ENCODE measurements at regions not wholly inside any gene's neighbourhood (a gene's known extent, or its start where the extent isn't known, plus 50 kb on each side); places are given as distances from the start of the nearest gene placed in this dataset.

GRCh38 chr7:17625043-17625442 lies 315.3 kb downstream of the SNX13 start:
- peaks cover 3% of the 10 kb centered on the region for H3K27me3 ChIP-seq (ENCODE audit: control insufficient read depth, insufficient read depth, low read length)
- no peaks in the 10 kb centered on the region for H3K4me1 Mint-ChIP-seq
- no peak overlapping the region for H3K27ac Mint-ChIP-seq
- H3K27me3 Mint-ChIP-seq, result no peaks in the 10 kb centered on the region
- DNase-seq (no peak), ATAC-seq (ENCODE audit: low read depth in 2 of 2) (no peak)
- H3K4me3 Mint-ChIP-seq, result no peak overlapping the region
- peaks cover 0 to 3% (median 0%) of the 10 kb centered on the region in 7 donors for H3K9me3 Mint-ChIP-seq
- H3K4me3 ChIP-seq (ENCODE audit: low read depth, low read length), result no peak overlapping the region
- H3K9me3 ChIP-seq (ENCODE audit: control insufficient read depth in 2 of 2, low read length in 2 of 2), result no peaks in the 10 kb centered on the region
- no peak overlapping the region for H3K27ac ChIP-seq (ENCODE audit: insufficient read depth, low read length, poor library complexity, severe bottlenecking)
- H3K36me3 Mint-ChIP-seq, result no peaks in the 10 kb centered on the region
- no peaks in the 10 kb centered on the region for H3K36me3 ChIP-seq (ENCODE audit: control insufficient read depth, insufficient read depth, low read length)
- no peaks in the 10 kb centered on the region for H3K4me1 ChIP-seq (ENCODE audit: control insufficient read depth, insufficient read depth, low read length, poor library complexity, severe bottlenecking)

- H3K4me1 ChIP-seq (ENCODE audit: control insufficient read depth, insufficient read depth, low read length, poor library complexity, severe bottlenecking), result no peaks in the 10 kb centered on the region
Measured at GRCh38 chr7:17626235-17626634, 314.1 kb downstream of the SNX13 start.

DNA sequence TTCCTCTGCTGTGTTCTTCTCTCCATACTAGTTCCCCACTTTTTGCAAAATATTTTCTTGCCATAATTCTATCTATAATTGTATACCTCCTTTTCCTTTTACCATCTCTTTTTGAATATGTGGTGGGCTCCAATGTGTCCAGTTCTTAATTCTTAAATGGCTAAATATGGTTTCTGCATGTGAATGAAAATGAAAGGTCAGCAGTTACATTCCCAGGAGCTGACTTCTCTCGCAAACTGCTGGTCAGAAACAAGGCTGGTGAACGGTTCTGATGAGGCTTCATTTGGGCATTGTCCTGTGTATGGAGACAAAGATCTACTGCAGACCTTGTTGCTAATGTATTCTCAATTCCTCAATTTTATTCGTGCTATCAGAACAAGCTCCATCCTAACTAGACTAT lies 309.2 kb downstream of the SNX13 start:
- H3K9me3 Mint-ChIP-seq, result peaks cover 0 to 3% (median 0%) of the 10 kb centered on the region in 7 donors
- Histone ChIP-seq H3K27me3 (ENCODE audit: control insufficient read depth, insufficient read depth, low read length) (peaks cover 2% of the 10 kb centered on the region), H3K4me3 (ENCODE audit: low read depth, low read length) (no peak overlapping the region), H3K9me3 (ENCODE audit: control insufficient read depth in 2 of 2, low read length in 2 of 2) (no peaks in the 10 kb centered on the region), H3K4me1 (ENCODE audit: control insufficient read depth, insufficient read depth, low read length, poor library complexity, severe bottlenecking) (no peaks in the 10 kb centered on the region), H3K36me3 (ENCODE audit: control insufficient read depth, insufficient read depth, low read length) (no peaks in the 10 kb centered on the region), H3K27ac (ENCODE audit: insufficient read depth, low read length, poor library complexity, severe bottlenecking) (no peak overlapping the region)
- H3K36me3 Mint-ChIP-seq, result no peaks in the 10 kb centered on the region
- peaks cover 17% of the 10 kb centered on the region for H3K27me3 Mint-ChIP-seq
- H3K4me1 Mint-ChIP-seq, result no peaks in the 10 kb centered on the region
- ATAC-seq (ENCODE audit: low read depth in 2 of 2) (no peak), DNase-seq (no peak)
- H3K4me3 Mint-ChIP-seq, result no peak overlapping the region
- H3K27ac Mint-ChIP-seq, result no peak overlapping the region

More at GRCh38 chr7:17626235-17626634, 314.1 kb downstream of the SNX13 start:
- Histone ChIP-seq H3K36me3 (ENCODE audit: control insufficient read depth, insufficient read depth, low read length) (no peaks in the 10 kb centered on the region), H3K27ac (ENCODE audit: insufficient read depth, low read length, poor library complexity, severe bottlenecking) (no peak overlapping the region), H3K27me3 (ENCODE audit: control insufficient read depth, insufficient read depth, low read length) (peaks cover 3% of the 10 kb centered on the region), H3K9me3 (ENCODE audit: control insufficient read depth in 2 of 2, low read length in 2 of 2) (no peaks in the 10 kb centered on the region), H3K4me3 (ENCODE audit: low read depth, low read length) (no peak overlapping the region)
- H3K36me3 Mint-ChIP-seq, result no peaks in the 10 kb centered on the region
- no peak overlapping the region for H3K4me3 Mint-ChIP-seq
- peaks cover 0 to 2% (median 0%) of the 10 kb centered on the region in 7 donors for H3K9me3 Mint-ChIP-seq
- H3K27ac Mint-ChIP-seq, result no peak overlapping the region
- no peaks in the 10 kb centered on the region for H3K4me1 Mint-ChIP-seq
- DNase-seq (no peak), ATAC-seq (ENCODE audit: low read depth in 2 of 2) (no peak)
- no peaks in the 10 kb centered on the region for H3K27me3 Mint-ChIP-seq

- no peak for DNase-seq
- peaks cover 2% of the 10 kb centered on the region for H3K27me3 ChIP-seq (ENCODE audit: control insufficient read depth, insufficient read depth, low read length)
- Mint-ChIP-seq H3K36me3 (no peaks in the 10 kb centered on the region), H3K27me3 (peaks cover 19% of the 10 kb centered on the region), H3K4me1 (no peaks in the 10 kb centered on the region), H3K9me3 (peaks cover 0 to 3% (median 0%) of the 10 kb centered on the region in 7 donors), H3K27ac (no peak overlapping the region), H3K4me3 (no peak overlapping the region)
- no peak for ATAC-seq (ENCODE audit: low read depth in 2 of 2)
- H3K36me3 ChIP-seq (ENCODE audit: control insufficient read depth, insufficient read depth, low read length), result no peaks in the 10 kb centered on the region
- H3K4me1 ChIP-seq (ENCODE audit: control insufficient read depth, insufficient read depth, low read length, poor library complexity, severe bottlenecking), result no peaks in the 10 kb centered on the region
- no peaks in the 10 kb centered on the region for H3K9me3 ChIP-seq (ENCODE audit: control insufficient read depth in 2 of 2, low read length in 2 of 2)
- H3K4me3 ChIP-seq (ENCODE audit: low read depth, low read length), result no peak overlapping the region
- no peak overlapping the region for H3K27ac ChIP-seq (ENCODE audit: insufficient read depth, low read length, poor library complexity, severe bottlenecking)
Measured at GRCh38 chr7:17632384-17632783, 307.9 kb downstream of the SNX13 start.

DNA sequence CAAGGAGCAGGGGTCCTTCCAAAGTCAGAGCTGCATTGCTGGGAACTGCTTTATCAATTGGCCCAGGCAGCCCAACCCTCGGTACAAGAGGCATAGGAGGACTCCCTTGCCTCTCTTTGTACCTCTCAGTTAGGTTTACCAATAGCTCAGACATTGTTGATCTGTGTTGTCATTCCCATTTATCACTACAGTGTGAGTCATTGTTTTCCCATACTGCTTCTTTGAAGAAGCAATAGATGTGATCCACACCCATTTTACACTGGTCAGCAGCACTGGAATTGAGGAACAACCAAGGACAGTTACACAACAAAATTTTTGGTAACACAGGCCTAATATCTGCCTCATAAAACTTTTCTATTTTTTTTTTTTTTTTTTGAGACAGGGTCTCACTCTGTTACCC lies 307.2 kb downstream of the SNX13 start:
- ATAC-seq (ENCODE audit: low read depth in 2 of 2) (peak in 1 of 2 donors; percentile 12), DNase-seq (no peak)
- Mint-ChIP-seq H3K4me3 (no peak overlapping the region), H3K27me3 (peaks cover 19% of the 10 kb centered on the region), H3K36me3 (no peaks in the 10 kb centered on the region), H3K27ac (no peak overlapping the region), H3K9me3 (peaks cover 0 to 3% (median 0%) of the 10 kb centered on the region in 7 donors), H3K4me1 (no peaks in the 10 kb centered on the region)
- no peaks in the 10 kb centered on the region for H3K4me1 ChIP-seq (ENCODE audit: control insufficient read depth, insufficient read depth, low read length, poor library complexity, severe bottlenecking)
- H3K27me3 ChIP-seq (ENCODE audit: control insufficient read depth, insufficient read depth, low read length), result no peaks in the 10 kb centered on the region
- no peaks in the 10 kb centered on the region for H3K36me3 ChIP-seq (ENCODE audit: control insufficient read depth, insufficient read depth, low read length)
- H3K4me3 ChIP-seq (ENCODE audit: low read depth, low read length), result no peak overlapping the region
- H3K27ac ChIP-seq (ENCODE audit: insufficient read depth, low read length, poor library complexity, severe bottlenecking), result no peak overlapping the region
- H3K9me3 ChIP-seq (ENCODE audit: control insufficient read depth in 2 of 2, low read length in 2 of 2), result no peaks in the 10 kb centered on the region

DNA sequence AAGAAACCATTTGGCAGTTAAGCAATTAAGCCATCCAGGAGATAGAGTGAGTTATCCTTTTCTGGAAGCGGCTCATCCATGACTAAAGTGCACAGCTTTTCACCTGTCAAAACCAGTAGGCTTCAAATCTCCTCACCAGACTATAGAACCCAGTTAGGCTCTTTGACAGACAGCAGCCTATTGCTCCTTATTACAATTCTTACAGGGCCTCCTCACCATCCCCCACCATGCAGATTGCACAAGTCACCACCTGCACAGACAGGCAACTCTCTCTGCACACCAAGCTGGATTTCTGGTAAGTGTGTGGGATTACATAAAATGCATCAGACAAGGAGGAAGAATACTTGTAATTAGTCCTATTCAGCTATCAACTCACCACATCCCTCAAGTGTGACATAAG lies 301.6 kb downstream of the SNX13 start:
- DNase-seq (no peak), ATAC-seq (ENCODE audit: low read depth in 2 of 2) (no peak)
- no peaks in the 10 kb centered on the region for H3K36me3 Mint-ChIP-seq
- Histone ChIP-seq H3K36me3 (ENCODE audit: control insufficient read depth, insufficient read depth, low read length) (no peaks in the 10 kb centered on the region), H3K9me3 (ENCODE audit: control insufficient read depth in 2 of 2, low read length in 2 of 2) (peaks cover 0 to 3% of the 10 kb centered on the region in 2 experiments), H3K27ac (ENCODE audit: insufficient read depth, low read length, poor library complexity, severe bottlenecking) (no peak overlapping the region), H3K27me3 (ENCODE audit: control insufficient read depth, insufficient read depth, low read length) (peaks cover 3% of the 10 kb centered on the region), H3K4me3 (ENCODE audit: low read depth, low read length) (no peak overlapping the region), H3K4me1 (ENCODE audit: control insufficient read depth, insufficient read depth, low read length, poor library complexity, severe bottlenecking) (no peaks in the 10 kb centered on the region)
- peaks cover 36% of the 10 kb centered on the region for H3K27me3 Mint-ChIP-seq
- peaks cover 0 to 4% (median 0%) of the 10 kb centered on the region in 7 donors for H3K9me3 Mint-ChIP-seq
- no peak overlapping the region for H3K27ac Mint-ChIP-seq
- no peak overlapping the region for H3K4me3 Mint-ChIP-seq
- no peaks in the 10 kb centered on the region for H3K4me1 Mint-ChIP-seq

DNA sequence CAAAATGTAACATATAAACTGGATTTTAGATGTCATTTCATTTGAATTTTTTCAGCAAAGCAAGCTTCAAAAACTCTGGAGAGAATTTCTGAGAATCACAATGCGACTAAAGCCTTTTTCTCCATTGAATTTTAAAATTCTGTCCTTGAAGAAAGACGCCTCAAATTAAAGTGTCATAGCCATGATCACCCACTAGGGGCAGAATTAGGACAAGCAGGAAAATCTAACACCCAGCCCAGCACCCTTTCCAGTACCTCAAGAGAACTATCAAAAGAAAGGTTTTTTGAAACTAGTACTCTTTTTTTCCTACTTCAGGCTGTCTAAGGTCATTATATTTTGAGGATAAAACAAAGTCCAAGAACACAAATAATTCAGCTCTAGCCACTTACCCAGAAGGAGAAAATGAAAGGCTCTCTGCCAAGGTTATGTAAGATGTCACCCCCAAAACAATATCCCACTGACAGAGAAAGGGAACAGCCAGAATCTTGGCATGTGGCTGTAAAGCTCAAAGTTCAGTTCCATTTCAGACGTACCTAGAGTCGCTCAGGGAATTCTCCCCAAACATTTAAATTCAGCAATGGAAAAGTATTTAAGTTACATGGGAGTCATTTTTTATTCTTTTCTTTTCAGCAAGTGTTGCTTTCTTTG lies 299.4 kb downstream of the SNX13 start:
- Mint-ChIP-seq H3K36me3 (no peaks in the 10 kb centered on the region), H3K4me1 (no peaks in the 10 kb centered on the region), H3K27ac (no peak overlapping the region), H3K9me3 (peaks cover 0 to 4% (median 0%) of the 10 kb centered on the region in 7 donors), H3K4me3 (no peak overlapping the region), H3K27me3 (peaks cover 29% of the 10 kb centered on the region)
- Histone ChIP-seq H3K9me3 (ENCODE audit: control insufficient read depth in 2 of 2, low read length in 2 of 2) (peaks cover 0 to 3% of the 10 kb centered on the region in 2 experiments), H3K4me3 (ENCODE audit: low read depth, low read length) (no peak overlapping the region), H3K36me3 (ENCODE audit: control insufficient read depth, insufficient read depth, low read length) (no peaks in the 10 kb centered on the region), H3K27me3 (ENCODE audit: control insufficient read depth, insufficient read depth, low read length) (peaks cover 3% of the 10 kb centered on the region), H3K27ac (ENCODE audit: insufficient read depth, low read length, poor library complexity, severe bottlenecking) (no peak overlapping the region), H3K4me1 (ENCODE audit: control insufficient read depth, insufficient read depth, low read length, poor library complexity, severe bottlenecking) (no peaks in the 10 kb centered on the region)
- peak in 2 of 3 donors; percentile 15 to 42 for DNase-seq
- ATAC-seq (ENCODE audit: low read depth in 2 of 2), result no peak

- H3K4me1 Mint-ChIP-seq, result no peaks in the 10 kb centered on the region
- no peak for ATAC-seq (ENCODE audit: low read depth in 2 of 2)
- peaks cover 30% of the 10 kb centered on the region for H3K27me3 Mint-ChIP-seq
Measured at GRCh38 chr7:17645500-17645899, 294.8 kb downstream of the SNX13 start.

More at GRCh38 chr7:17645500-17645899, 294.8 kb downstream of the SNX13 start:
- Histone ChIP-seq H3K27ac (ENCODE audit: insufficient read depth, low read length, poor library complexity, severe bottlenecking) (no peak overlapping the region), H3K36me3 (ENCODE audit: control insufficient read depth, insufficient read depth, low read length) (no peaks in the 10 kb centered on the region), H3K9me3 (ENCODE audit: control insufficient read depth in 2 of 2, low read length in 2 of 2) (peaks cover 0 to 3% of the 10 kb centered on the region in 2 experiments), H3K4me3 (ENCODE audit: low read depth, low read length) (no peak overlapping the region), H3K27me3 (ENCODE audit: control insufficient read depth, insufficient read depth, low read length) (peaks cover 2% of the 10 kb centered on the region), H3K4me1 (ENCODE audit: control insufficient read depth, insufficient read depth, low read length, poor library complexity, severe bottlenecking) (no peaks in the 10 kb centered on the region)
- Mint-ChIP-seq H3K27ac (no peak overlapping the region), H3K4me3 (no peak overlapping the region), H3K36me3 (no peaks in the 10 kb centered on the region), H3K9me3 (peaks cover 0 to 4% (median 0%) of the 10 kb centered on the region in 7 donors)
- DNase-seq, result no peak
